Liver (tissue), 8 donors: ENCODE measurements at regions not wholly inside any gene's neighbourhood (a gene's known extent, or its start where the extent isn't known, plus 50 kb on each side); places are given as distances from the start of the nearest gene placed in this dataset.

Experiments
- DNase-seq: peaks from one replicate; pipeline ENCODE4 v3.0.0-alpha.2; 2017; ENCODE audit warnings: low spot score
- H3K27ac ChIP-seq, 2 donors: one replicate each; pipeline ENCODE4 v1.7.0; 2013; ENCODE audit warnings: inconsistent platforms in 2 of 2, low read length in 2 of 2, control low read depth in 1 of 2, low read depth in 1 of 2, mild to moderate bottlenecking in 1 of 2
- H3K27me3 ChIP-seq, 4 donors: one replicate each; pipeline versions ENCODE4 v1.6.1 to v1.7.0; 2013; ENCODE audit warnings: low read length in 3 of 4, inconsistent platforms in 1 of 4, mild to moderate bottlenecking in 1 of 4, moderate library complexity in 1 of 4; ENCODE audit not compliant: control insufficient read depth in 4 of 4, insufficient read depth in 4 of 4
- H3K36me3 ChIP-seq, 4 donors: one replicate each; pipeline versions ENCODE4 v1.6.1 to v1.7.0; 2013; ENCODE audit warnings: low read length in 3 of 4, mild to moderate bottlenecking in 3 of 4, low read depth in 1 of 4, moderate library complexity in 1 of 4; ENCODE audit not compliant: control insufficient read depth in 4 of 4, insufficient read depth in 3 of 4
- H3K4me1 ChIP-seq, 4 donors: one replicate each; pipeline versions ENCODE4 v1.6.1 to v1.7.0; 2013; ENCODE audit warnings: low read length in 3 of 4, mild to moderate bottlenecking in 3 of 4, moderate library complexity in 1 of 4; ENCODE audit not compliant: control insufficient read depth in 4 of 4, insufficient read depth in 4 of 4
- H3K4me3 ChIP-seq, 3 donors: one replicate each; pipeline versions ENCODE4 v1.6.1 to v1.7.0; 2013; ENCODE audit warnings: low read length in 3 of 3, control low read depth in 1 of 3, low read depth in 1 of 3, mild to moderate bottlenecking in 1 of 3
- H3K9ac ChIP-seq, 2 donors: one replicate each; pipeline ENCODE4 v1.7.0; 2013; ENCODE audit warnings: low read length in 2 of 2, mild to moderate bottlenecking in 2 of 2, moderate library complexity in 2 of 2, control low read depth in 1 of 2, low read depth in 1 of 2
- H3K9me3 ChIP-seq, 4 donors: one replicate each; pipeline versions ENCODE4 v1.6.1 to v1.7.0; 2013; ENCODE audit warnings: low read length in 3 of 4; ENCODE audit not compliant: control insufficient read depth in 4 of 4
- EGR1 ChIP-seq, 2 donors: IDR thresholded peaks; 2 replicates each; pipeline ENCODE4 v1.6.1; 2016 to 2018; ENCODE audit warnings: antibody characterized with exemption in 2 of 2, low read depth in 2 of 2
- FOXA1 ChIP-seq: IDR thresholded peaks from 2 replicates; pipeline ENCODE4 v1.6.1; 2016; ENCODE audit warnings: antibody characterized with exemption
- FOXA2 ChIP-seq: IDR thresholded peaks from 2 replicates; pipeline ENCODE4 v1.6.1; 2016; ENCODE audit warnings: antibody characterized with exemption
- GABPA ChIP-seq, 2 donors: IDR thresholded peaks in 1 of 2; conservative IDR thresholded peaks in 1 of 2; 2 replicates each; pipeline ENCODE4 v1.6.1; 2016; ENCODE audit warnings: antibody characterized with exemption in 2 of 2, mild to moderate bottlenecking in 1 of 2, moderate library complexity in 1 of 2
- HNF4A ChIP-seq, 2 donors: conservative IDR thresholded peaks; 2 replicates each; pipeline ENCODE4 v1.6.1; 2016; ENCODE audit warnings: antibody characterized with exemption in 2 of 2, mild to moderate bottlenecking in 2 of 2
- HNF4G ChIP-seq: IDR thresholded peaks from 2 replicates; pipeline ENCODE4 v1.6.1; 2016; ENCODE audit warnings: antibody characterized with exemption
- JUND ChIP-seq, 2 donors: IDR thresholded peaks; 2 replicates each; pipeline ENCODE4 v1.6.1; 2016; ENCODE audit warnings: antibody characterized with exemption in 2 of 2
- NR2F2 ChIP-seq: IDR thresholded peaks from 2 replicates; pipeline ENCODE4 v1.6.1; 2016; ENCODE audit warnings: antibody characterized with exemption
- RAD21 ChIP-seq, 2 donors: IDR thresholded peaks; 2 replicates each; pipeline ENCODE4 v1.6.1; 2016; ENCODE audit warnings: antibody characterized with exemption in 2 of 2, mild to moderate bottlenecking in 2 of 2
- RXRA ChIP-seq, 2 donors: IDR thresholded peaks; 2 replicates each; pipeline ENCODE4 v1.6.1; 2017 to 2018; ENCODE audit warnings: antibody characterized with exemption in 2 of 2, mild to moderate bottlenecking in 1 of 2
- SP1 ChIP-seq: IDR thresholded peaks from 2 replicates; pipeline ENCODE4 v1.6.1; 2018; ENCODE audit warnings: antibody characterized with exemption, mild to moderate bottlenecking
- TAF1 ChIP-seq: conservative IDR thresholded peaks from 2 replicates; pipeline ENCODE4 v1.6.1; 2016; ENCODE audit warnings: antibody characterized with exemption, mild to moderate bottlenecking
- YY1 ChIP-seq: IDR thresholded peaks from 2 replicates; pipeline ENCODE4 v1.6.1; 2016; ENCODE audit warnings: antibody characterized with exemption, mild to moderate bottlenecking
- WGBS: extraction: QIAGEN DNeasy Blood & Tissue Kit; methylation state at CpG from one replicate; pipeline ENCODE4 v1.1.7; 2013; 5-methylcytosine and 5-hydroxymethylcytosine counted together
- TF ChIP-seq, protein P1 (sequence below): IDR thresholded peaks from 2 replicates; pipeline ENCODE4 v1.6.1; 2016; ENCODE audit warnings: antibody characterized with exemption
- TF ChIP-seq, protein P2 (sequence below): fragments of 150-350 bp; IDR thresholded peaks from 2 replicates; pipeline ENCODE4 v1.5.1; 2017; ENCODE audit warnings: improper control_type of control experiment, low read depth, low read length; ENCODE audit not compliant: missing input control
- TF ChIP-seq, protein P3 (sequence below): IDR thresholded peaks from 2 replicates; pipeline ENCODE4 v1.6.1; 2016; ENCODE audit warnings: antibody characterized with exemption
- TF ChIP-seq, protein P4 (sequence below): IDR thresholded peaks from 2 replicates; pipeline ENCODE4 v1.6.1; 2016; ENCODE audit warnings: antibody characterized with exemption, mild to moderate bottlenecking
- donor health status: healthy.
- donor health status: healthy.
- donor health status: healthy.
- donor health status: healthy.
- donor health status: healthy.

DNA sequence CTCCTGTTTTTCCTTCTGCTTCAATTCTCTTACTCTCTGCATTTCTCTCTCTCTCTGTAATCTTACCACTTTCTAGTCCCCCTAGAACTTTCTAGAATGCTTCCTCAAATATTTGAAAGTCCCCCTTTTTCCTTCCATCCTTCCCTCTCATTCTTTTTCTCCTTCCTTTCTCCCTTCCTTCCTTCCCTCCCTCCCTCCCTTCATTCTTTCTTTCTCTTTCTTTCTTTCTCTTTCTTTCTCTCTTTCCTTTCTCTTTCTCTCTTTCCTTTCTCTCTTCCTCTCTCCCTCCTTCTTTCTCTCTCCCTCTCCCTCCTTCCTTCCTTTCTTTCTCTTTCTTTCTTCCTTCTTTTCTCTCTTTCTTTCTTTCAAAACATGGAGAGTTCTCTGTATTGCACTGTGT, 201.4 kb upstream of the IGF1 start:
- Histone ChIP-seq H3K27me3 (no peaks in the 10 kb centered on the region), H3K27ac (no peak overlapping the region), H3K9me3 (peaks cover 0 to 4% (median 0%) of the 10 kb centered on the region in 4 donors), H3K9ac (no peak overlapping the region), H3K36me3 (no peaks in the 10 kb centered on the region), H3K4me3 (no peak overlapping the region), H3K4me1 (peaks cover 0 to 4% (median 0%) of the 10 kb centered on the region in 4 donors)
- no peak for TF ChIP-seq RXRA (IDR thresholded peaks at IDR 0.05)
- DNase-seq, result no peak

DNA sequence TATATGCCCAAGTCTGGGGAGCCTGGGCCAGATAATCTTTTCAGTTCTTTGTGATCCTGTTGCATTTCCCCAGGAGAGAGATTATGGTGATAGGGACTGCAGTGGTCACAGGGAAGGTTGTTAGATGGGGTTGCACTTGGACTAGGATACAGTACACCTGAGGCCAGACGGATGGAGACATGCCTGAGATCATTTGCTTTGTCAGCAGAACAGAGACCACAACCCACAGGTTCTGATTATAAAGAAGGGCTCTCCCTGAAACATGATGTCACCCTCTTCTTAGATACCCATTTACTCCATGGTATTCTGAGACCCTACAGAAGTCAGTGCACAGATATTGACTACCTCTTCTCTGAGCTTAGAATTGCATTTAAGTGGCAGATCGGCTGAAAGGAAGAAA, 200.9 kb upstream of the IGF1 start:
- no peaks in the 10 kb centered on the region for H3K36me3 ChIP-seq
- no peak for DNase-seq
- H3K4me1 ChIP-seq, result peaks cover 0 to 4% (median 0%) of the 10 kb centered on the region in 4 donors
- H3K9ac ChIP-seq, result no peak overlapping the region
- peaks cover 0 to 4% (median 0%) of the 10 kb centered on the region in 4 donors for H3K9me3 ChIP-seq
- H3K4me3 ChIP-seq, result no peak overlapping the region
- no peaks in the 10 kb centered on the region for H3K27me3 ChIP-seq
- WGBS, result 83% methylated on average over 2 of the region's 2 CpGs
- H3K27ac ChIP-seq, result no peak overlapping the region
- TF ChIP-seq YY1, result no peak
- TF ChIP-seq TAF1, result no peak
- TF ChIP-seq FOXA2, result no peak
- TF ChIP-seq SP1, result no peak
- TF ChIP-seq, protein P1, sequence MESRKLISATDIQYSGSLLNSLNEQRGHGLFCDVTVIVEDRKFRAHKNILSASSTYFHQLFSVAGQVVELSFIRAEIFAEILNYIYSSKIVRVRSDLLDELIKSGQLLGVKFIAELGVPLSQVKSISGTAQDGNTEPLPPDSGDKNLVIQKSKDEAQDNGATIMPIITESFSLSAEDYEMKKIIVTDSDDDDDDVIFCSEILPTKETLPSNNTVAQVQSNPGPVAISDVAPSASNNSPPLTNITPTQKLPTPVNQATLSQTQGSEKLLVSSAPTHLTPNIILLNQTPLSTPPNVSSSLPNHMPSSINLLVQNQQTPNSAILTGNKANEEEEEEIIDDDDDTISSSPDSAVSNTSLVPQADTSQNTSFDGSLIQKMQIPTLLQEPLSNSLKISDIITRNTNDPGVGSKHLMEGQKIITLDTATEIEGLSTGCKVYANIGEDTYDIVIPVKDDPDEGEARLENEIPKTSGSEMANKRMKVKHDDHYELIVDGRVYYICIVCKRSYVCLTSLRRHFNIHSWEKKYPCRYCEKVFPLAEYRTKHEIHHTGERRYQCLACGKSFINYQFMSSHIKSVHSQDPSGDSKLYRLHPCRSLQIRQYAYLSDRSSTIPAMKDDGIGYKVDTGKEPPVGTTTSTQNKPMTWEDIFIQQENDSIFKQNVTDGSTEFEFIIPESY, result no peak
- TF ChIP-seq HNF4A (conservative IDR thresholded peaks at IDR 0.05), result no peak
- no peak for TF ChIP-seq GABPA (IDR thresholded peaks at IDR 0.05 in 1 of 2, conservative IDR thresholded peaks at IDR 0.05 in 1 of 2)
- TF ChIP-seq EGR1 (IDR thresholded peaks at IDR 0.05; ENCODE audit: low read depth in 2 of 2), result no peak
- TF ChIP-seq RXRA (IDR thresholded peaks at IDR 0.05), result no peak
- TF ChIP-seq JUND (IDR thresholded peaks at IDR 0.05), result no peak
- TF ChIP-seq RAD21 (IDR thresholded peaks at IDR 0.05), result no peak
- no peak for TF ChIP-seq FOXA1
- TF ChIP-seq, protein P2, sequence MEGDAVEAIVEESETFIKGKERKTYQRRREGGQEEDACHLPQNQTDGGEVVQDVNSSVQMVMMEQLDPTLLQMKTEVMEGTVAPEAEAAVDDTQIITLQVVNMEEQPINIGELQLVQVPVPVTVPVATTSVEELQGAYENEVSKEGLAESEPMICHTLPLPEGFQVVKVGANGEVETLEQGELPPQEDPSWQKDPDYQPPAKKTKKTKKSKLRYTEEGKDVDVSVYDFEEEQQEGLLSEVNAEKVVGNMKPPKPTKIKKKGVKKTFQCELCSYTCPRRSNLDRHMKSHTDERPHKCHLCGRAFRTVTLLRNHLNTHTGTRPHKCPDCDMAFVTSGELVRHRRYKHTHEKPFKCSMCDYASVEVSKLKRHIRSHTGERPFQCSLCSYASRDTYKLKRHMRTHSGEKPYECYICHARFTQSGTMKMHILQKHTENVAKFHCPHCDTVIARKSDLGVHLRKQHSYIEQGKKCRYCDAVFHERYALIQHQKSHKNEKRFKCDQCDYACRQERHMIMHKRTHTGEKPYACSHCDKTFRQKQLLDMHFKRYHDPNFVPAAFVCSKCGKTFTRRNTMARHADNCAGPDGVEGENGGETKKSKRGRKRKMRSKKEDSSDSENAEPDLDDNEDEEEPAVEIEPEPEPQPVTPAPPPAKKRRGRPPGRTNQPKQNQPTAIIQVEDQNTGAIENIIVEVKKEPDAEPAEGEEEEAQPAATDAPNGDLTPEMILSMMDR, result no peak
- TF ChIP-seq NR2F2, result no peak
- TF ChIP-seq, protein P3, sequence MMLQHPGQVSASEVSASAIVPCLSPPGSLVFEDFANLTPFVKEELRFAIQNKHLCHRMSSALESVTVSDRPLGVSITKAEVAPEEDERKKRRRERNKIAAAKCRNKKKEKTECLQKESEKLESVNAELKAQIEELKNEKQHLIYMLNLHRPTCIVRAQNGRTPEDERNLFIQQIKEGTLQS, result no peak
- TF ChIP-seq HNF4G, result no peak
- TF ChIP-seq, protein P4, sequence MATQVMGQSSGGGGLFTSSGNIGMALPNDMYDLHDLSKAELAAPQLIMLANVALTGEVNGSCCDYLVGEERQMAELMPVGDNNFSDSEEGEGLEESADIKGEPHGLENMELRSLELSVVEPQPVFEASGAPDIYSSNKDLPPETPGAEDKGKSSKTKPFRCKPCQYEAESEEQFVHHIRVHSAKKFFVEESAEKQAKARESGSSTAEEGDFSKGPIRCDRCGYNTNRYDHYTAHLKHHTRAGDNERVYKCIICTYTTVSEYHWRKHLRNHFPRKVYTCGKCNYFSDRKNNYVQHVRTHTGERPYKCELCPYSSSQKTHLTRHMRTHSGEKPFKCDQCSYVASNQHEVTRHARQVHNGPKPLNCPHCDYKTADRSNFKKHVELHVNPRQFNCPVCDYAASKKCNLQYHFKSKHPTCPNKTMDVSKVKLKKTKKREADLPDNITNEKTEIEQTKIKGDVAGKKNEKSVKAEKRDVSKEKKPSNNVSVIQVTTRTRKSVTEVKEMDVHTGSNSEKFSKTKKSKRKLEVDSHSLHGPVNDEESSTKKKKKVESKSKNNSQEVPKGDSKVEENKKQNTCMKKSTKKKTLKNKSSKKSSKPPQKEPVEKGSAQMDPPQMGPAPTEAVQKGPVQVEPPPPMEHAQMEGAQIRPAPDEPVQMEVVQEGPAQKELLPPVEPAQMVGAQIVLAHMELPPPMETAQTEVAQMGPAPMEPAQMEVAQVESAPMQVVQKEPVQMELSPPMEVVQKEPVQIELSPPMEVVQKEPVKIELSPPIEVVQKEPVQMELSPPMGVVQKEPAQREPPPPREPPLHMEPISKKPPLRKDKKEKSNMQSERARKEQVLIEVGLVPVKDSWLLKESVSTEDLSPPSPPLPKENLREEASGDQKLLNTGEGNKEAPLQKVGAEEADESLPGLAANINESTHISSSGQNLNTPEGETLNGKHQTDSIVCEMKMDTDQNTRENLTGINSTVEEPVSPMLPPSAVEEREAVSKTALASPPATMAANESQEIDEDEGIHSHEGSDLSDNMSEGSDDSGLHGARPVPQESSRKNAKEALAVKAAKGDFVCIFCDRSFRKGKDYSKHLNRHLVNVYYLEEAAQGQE, result no peak
